ENCODE measurements at regions not wholly inside any gene's neighbourhood (a gene's known extent, or its start where the extent isn't known, plus 50 kb on each side); places are given as distances from the start of the nearest gene placed in this dataset.

GRCh38 chrX:139290310-139290709 is 240.2 kb upstream of the F9 start:
- Histone ChIP-seq H3K9me3 (replicated peaks; ENCODE audit: low read length) (no peaks in the 10 kb centered on the region), H3K36me3 (ENCODE audit: insufficient read depth, low read length) (no peaks in the 10 kb centered on the region), H3K4me1 (ENCODE audit: control insufficient read depth, insufficient read depth, low read length) (no peaks in the 10 kb centered on the region), H3K27me3 (ENCODE audit: control insufficient read depth, insufficient read depth, low read length) (no peaks in the 10 kb centered on the region), H3K4me2 (ENCODE audit: low read length) (no peak overlapping the region), H3K4me3 (ENCODE audit: low read length) (no peak overlapping the region), H3K9ac (ENCODE audit: low read depth, low read length) (no peak overlapping the region)

GRCh38 chrX:139287155-139287924 is 243.2 kb upstream of the F9 start:
- H3K4me3 ChIP-seq (ENCODE audit: low read length) = no peak overlapping the region
- H3K9me3 ChIP-seq (replicated peaks; ENCODE audit: low read length) = no peaks in the 10 kb centered on the region
- H3K4me1 ChIP-seq (ENCODE audit: control insufficient read depth, insufficient read depth, low read length) = no peaks in the 10 kb centered on the region
- no peak overlapping the region for H3K4me2 ChIP-seq (ENCODE audit: low read length)
- H3K27me3 ChIP-seq (ENCODE audit: control insufficient read depth, insufficient read depth, low read length) = no peaks in the 10 kb centered on the region
- H3K9ac ChIP-seq (ENCODE audit: low read depth, low read length) = no peak overlapping the region
- no peaks in the 10 kb centered on the region for H3K36me3 ChIP-seq (ENCODE audit: insufficient read depth, low read length)

GRCh38 chrX:139286342-139286741 is 244.2 kb upstream of the F9 start:
- Histone ChIP-seq H3K4me3 (ENCODE audit: low read length) (no peak overlapping the region), H3K4me2 (ENCODE audit: low read length) (no peak overlapping the region), H3K9me3 (replicated peaks; ENCODE audit: low read length) (no peaks in the 10 kb centered on the region), H3K9ac (ENCODE audit: low read depth, low read length) (no peak overlapping the region), H3K36me3 (ENCODE audit: insufficient read depth, low read length) (no peaks in the 10 kb centered on the region), H3K4me1 (ENCODE audit: control insufficient read depth, insufficient read depth, low read length) (no peaks in the 10 kb centered on the region), H3K27me3 (ENCODE audit: control insufficient read depth, insufficient read depth, low read length) (no peaks in the 10 kb centered on the region)

- H3K4me2 ChIP-seq (ENCODE audit: low read length) = no peak overlapping the region
- H3K4me3 ChIP-seq (ENCODE audit: low read length) = no peak overlapping the region
- no peaks in the 10 kb centered on the region for H3K9me3 ChIP-seq (replicated peaks; ENCODE audit: low read length)
- no peaks in the 10 kb centered on the region for H3K36me3 ChIP-seq (ENCODE audit: insufficient read depth, low read length)
- H3K27me3 ChIP-seq (ENCODE audit: control insufficient read depth, insufficient read depth, low read length) = no peaks in the 10 kb centered on the region
- no peak overlapping the region for H3K9ac ChIP-seq (ENCODE audit: low read depth, low read length)
- no peaks in the 10 kb centered on the region for H3K4me1 ChIP-seq (ENCODE audit: control insufficient read depth, insufficient read depth, low read length)
These were observed 262.7 kb upstream of the F9 start for GRCh38 chrX:139267851-139268250.

GRCh38 chrX:139246295-139246694 is 284.2 kb upstream of the F9 start:
- no peak overlapping the region for H3K4me2 ChIP-seq (ENCODE audit: low read length)
- H3K9me3 ChIP-seq (replicated peaks; ENCODE audit: low read length) = no peaks in the 10 kb centered on the region
- no peak overlapping the region for H3K4me3 ChIP-seq (ENCODE audit: low read length)
- peaks cover 2% of the 10 kb centered on the region for H3K4me1 ChIP-seq (ENCODE audit: control insufficient read depth, insufficient read depth, low read length)
- no peak overlapping the region for H3K9ac ChIP-seq (ENCODE audit: low read depth, low read length)
- H3K27me3 ChIP-seq (ENCODE audit: control insufficient read depth, insufficient read depth, low read length) = no peaks in the 10 kb centered on the region
- H3K36me3 ChIP-seq (ENCODE audit: insufficient read depth, low read length) = no peaks in the 10 kb centered on the region

- no peak overlapping the region for H3K4me2 ChIP-seq (ENCODE audit: low read length)
- no peak overlapping the region for H3K4me3 ChIP-seq (ENCODE audit: low read length)
- no peaks in the 10 kb centered on the region for H3K4me1 ChIP-seq (ENCODE audit: control insufficient read depth, insufficient read depth, low read length)
- no peaks in the 10 kb centered on the region for H3K36me3 ChIP-seq (ENCODE audit: insufficient read depth, low read length)
- H3K27me3 ChIP-seq (ENCODE audit: control insufficient read depth, insufficient read depth, low read length) = no peaks in the 10 kb centered on the region
- H3K9ac ChIP-seq (ENCODE audit: low read depth, low read length) = no peak overlapping the region
- H3K9me3 ChIP-seq (replicated peaks; ENCODE audit: low read length) = no peaks in the 10 kb centered on the region
These were observed 293.4 kb upstream of the F9 start for GRCh38 chrX:139237141-139237540.

- no peak overlapping the region for H3K4me2 ChIP-seq (ENCODE audit: low read length)
- H3K9me3 ChIP-seq (replicated peaks; ENCODE audit: low read length) = no peaks in the 10 kb centered on the region
- H3K9ac ChIP-seq (ENCODE audit: low read depth, low read length) = no peak overlapping the region
- no peaks in the 10 kb centered on the region for H3K27me3 ChIP-seq (ENCODE audit: control insufficient read depth, insufficient read depth, low read length)
- H3K4me3 ChIP-seq (ENCODE audit: low read length) = no peak overlapping the region
- no peaks in the 10 kb centered on the region for H3K4me1 ChIP-seq (ENCODE audit: control insufficient read depth, insufficient read depth, low read length)
- H3K36me3 ChIP-seq (ENCODE audit: insufficient read depth, low read length) = no peaks in the 10 kb centered on the region
These were observed 295.6 kb upstream of the F9 start for GRCh38 chrX:139234898-139235297.

GRCh38 chrX:139224953-139225665 is 305.4 kb upstream of the F9 start:
- Histone ChIP-seq H3K9me3 (replicated peaks; ENCODE audit: low read length) (no peaks in the 10 kb centered on the region), H3K27me3 (ENCODE audit: control insufficient read depth, insufficient read depth, low read length) (peaks cover 3% of the 10 kb centered on the region), H3K4me2 (ENCODE audit: low read length) (no peak overlapping the region), H3K36me3 (ENCODE audit: insufficient read depth, low read length) (no peaks in the 10 kb centered on the region), H3K4me3 (ENCODE audit: low read length) (no peak overlapping the region), H3K4me1 (ENCODE audit: control insufficient read depth, insufficient read depth, low read length) (no peaks in the 10 kb centered on the region), H3K9ac (ENCODE audit: low read depth, low read length) (no peak overlapping the region)

- H3K27me3 ChIP-seq (ENCODE audit: control insufficient read depth, insufficient read depth, low read length) = peaks cover 3% of the 10 kb centered on the region
- no peaks in the 10 kb centered on the region for H3K36me3 ChIP-seq (ENCODE audit: insufficient read depth, low read length)
- H3K9ac ChIP-seq (ENCODE audit: low read depth, low read length) = no peak overlapping the region
- no peaks in the 10 kb centered on the region for H3K9me3 ChIP-seq (replicated peaks; ENCODE audit: low read length)
- no peak overlapping the region for H3K4me3 ChIP-seq (ENCODE audit: low read length)
- H3K4me1 ChIP-seq (ENCODE audit: control insufficient read depth, insufficient read depth, low read length) = no peaks in the 10 kb centered on the region
- no peak overlapping the region for H3K4me2 ChIP-seq (ENCODE audit: low read length)
These were observed 307.9 kb upstream of the F9 start for GRCh38 chrX:139222511-139223200.

- no peaks in the 10 kb centered on the region for H3K4me1 ChIP-seq (ENCODE audit: control insufficient read depth, insufficient read depth, low read length)
- peaks cover 12% of the 10 kb centered on the region for H3K27me3 ChIP-seq (ENCODE audit: control insufficient read depth, insufficient read depth, low read length)
- no peak overlapping the region for H3K9ac ChIP-seq (ENCODE audit: low read depth, low read length)
- no peaks in the 10 kb centered on the region for H3K36me3 ChIP-seq (ENCODE audit: insufficient read depth, low read length)
- H3K4me3 ChIP-seq (ENCODE audit: low read length) = no peak overlapping the region
- no peaks in the 10 kb centered on the region for H3K9me3 ChIP-seq (replicated peaks; ENCODE audit: low read length)
- no peak overlapping the region for H3K4me2 ChIP-seq (ENCODE audit: low read length)
These were observed 317.3 kb upstream of the F9 start for GRCh38 chrX:139213241-139213709.

- H3K4me3 ChIP-seq (ENCODE audit: low read length) = no peak overlapping the region
- no peak overlapping the region for H3K4me2 ChIP-seq (ENCODE audit: low read length)
- no peak overlapping the region for H3K9ac ChIP-seq (ENCODE audit: low read depth, low read length)
- no peaks in the 10 kb centered on the region for H3K4me1 ChIP-seq (ENCODE audit: control insufficient read depth, insufficient read depth, low read length)
- H3K9me3 ChIP-seq (replicated peaks; ENCODE audit: low read length) = no peaks in the 10 kb centered on the region
- H3K27me3 ChIP-seq (ENCODE audit: control insufficient read depth, insufficient read depth, low read length) = peaks cover 12% of the 10 kb centered on the region
- H3K36me3 ChIP-seq (ENCODE audit: insufficient read depth, low read length) = no peaks in the 10 kb centered on the region
These were observed 318.9 kb upstream of the F9 start for GRCh38 chrX:139211568-139212182.
